Memory B cell (primary cell): ENCODE measurements at regions not wholly inside any gene's neighbourhood (a gene's known extent, or its start where the extent isn't known, plus 50 kb on each side); places are given as distances from the start of the nearest gene placed in this dataset.
"Not testable (repeated sequence)": the region's sequence is repeated elsewhere in the genome, so short reads cannot be mapped to it uniquely, and the experiment has no call there.

Experiments
- ATAC-seq: fragments of 150-1000 bp; cut with Tn5 transposase; 2 replicates; pipeline ENCODE4 v1.10.0; 2021; ENCODE audit warnings: low read depth, mild to moderate bottlenecking, moderate library complexity
- DNase-seq, 2 donors: peaks; one replicate each; pipeline ENCODE4 v3.0.0; 2022; ENCODE audit warnings: low spot score in 2 of 2
- H3K27ac Mint-ChIP-seq: one replicate; pipeline ENCODE4 v1.8.0; 2022; ENCODE audit warnings: mild to moderate bottlenecking, moderate library complexity, mixed read lengths
- H3K27me3 Mint-ChIP-seq: one replicate; pipeline ENCODE4 v1.8.0; 2022; ENCODE audit warnings: mixed read lengths
- H3K36me3 Mint-ChIP-seq: one replicate; pipeline ENCODE4 v1.8.0; 2022; ENCODE audit warnings: mild to moderate bottlenecking, mixed read lengths
- H3K4me1 Mint-ChIP-seq: one replicate; pipeline ENCODE4 v1.8.0; 2022; ENCODE audit warnings: mixed read lengths
- H3K4me3 Mint-ChIP-seq: one replicate; pipeline ENCODE4 v1.8.0; 2022; ENCODE audit warnings: mild to moderate bottlenecking, moderate library complexity, mixed read lengths
- H3K9me3 Mint-ChIP-seq: one replicate; pipeline ENCODE4 v1.8.0; 2022; ENCODE audit warnings: mixed read lengths

DNA sequence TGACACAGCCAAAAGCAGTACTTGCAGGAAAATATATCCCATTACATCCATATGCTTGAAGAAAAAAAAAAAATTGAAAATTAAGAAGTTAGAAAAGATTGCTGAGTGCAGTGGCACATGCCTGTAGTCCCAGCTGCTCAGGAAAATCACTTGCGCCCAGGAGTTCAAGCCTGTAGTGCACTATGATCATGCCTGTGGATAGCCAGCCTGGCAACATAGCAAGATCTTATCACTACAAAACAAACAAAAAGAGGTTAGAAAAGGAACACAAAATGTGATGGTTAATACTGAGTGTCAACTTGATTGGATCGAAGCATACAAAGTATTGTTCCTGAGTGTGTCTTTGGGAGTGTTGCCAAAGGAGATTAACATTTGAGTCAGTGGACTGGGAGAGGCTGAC is 361.9 kb downstream of the NYAP2 start:
- no peaks in the 10 kb centered on the region for H3K27me3 Mint-ChIP-seq
- no peak overlapping the region for H3K27ac Mint-ChIP-seq
- ATAC-seq (no peak), DNase-seq (no peak)
- H3K9me3 Mint-ChIP-seq, result no peaks in the 10 kb centered on the region
- no peaks in the 10 kb centered on the region for H3K36me3 Mint-ChIP-seq
- H3K4me1 Mint-ChIP-seq, result no peaks in the 10 kb centered on the region
- H3K4me3 Mint-ChIP-seq, result no peak overlapping the region

DNA sequence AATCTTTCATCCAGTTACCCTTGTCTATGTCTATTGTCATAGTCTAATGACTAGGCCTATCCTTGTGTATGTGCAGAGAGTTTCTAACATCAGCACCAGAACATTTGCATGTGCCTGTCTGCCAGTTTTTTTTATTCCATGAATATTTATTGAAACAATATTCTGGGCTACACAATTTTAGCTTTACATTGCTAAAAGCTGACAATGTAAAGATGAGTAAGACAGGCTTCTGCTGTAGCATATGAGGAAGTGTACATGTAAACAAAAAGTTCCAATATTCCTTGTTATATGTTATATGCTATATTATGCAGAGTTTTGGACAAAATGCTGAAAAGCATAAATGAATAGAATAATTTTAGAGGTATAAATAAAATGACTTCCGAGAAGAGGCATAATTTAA is 357.7 kb downstream of the NYAP2 start:
- Mint-ChIP-seq H3K27ac (no peak overlapping the region), H3K27me3 (no peaks in the 10 kb centered on the region), H3K4me1 (no peaks in the 10 kb centered on the region), H3K36me3 (no peaks in the 10 kb centered on the region), H3K9me3 (no peaks in the 10 kb centered on the region), H3K4me3 (no peak overlapping the region)
- no peak for DNase-seq
- ATAC-seq, result no peak

DNA sequence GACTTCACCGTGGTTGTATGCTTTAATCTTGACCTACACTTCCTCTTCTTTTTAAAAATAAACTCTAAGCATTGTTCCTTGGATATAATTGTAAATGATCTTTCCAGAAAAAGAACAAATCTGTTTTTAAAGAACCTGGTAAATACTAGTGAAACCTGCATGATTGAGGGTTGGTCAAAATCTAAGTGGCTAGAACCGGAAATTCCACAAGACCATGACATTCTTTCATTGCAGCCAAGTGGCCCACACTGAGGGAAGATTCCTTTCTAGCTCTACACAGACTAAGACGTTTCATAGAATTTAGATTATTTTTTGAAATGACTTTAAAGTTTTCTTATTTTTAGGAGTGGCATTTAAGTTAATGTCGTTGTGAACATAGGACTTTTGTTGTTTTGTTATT is 356.7 kb downstream of the NYAP2 start:
- H3K27ac Mint-ChIP-seq, result no peak overlapping the region
- DNase-seq, result no peak

DNA sequence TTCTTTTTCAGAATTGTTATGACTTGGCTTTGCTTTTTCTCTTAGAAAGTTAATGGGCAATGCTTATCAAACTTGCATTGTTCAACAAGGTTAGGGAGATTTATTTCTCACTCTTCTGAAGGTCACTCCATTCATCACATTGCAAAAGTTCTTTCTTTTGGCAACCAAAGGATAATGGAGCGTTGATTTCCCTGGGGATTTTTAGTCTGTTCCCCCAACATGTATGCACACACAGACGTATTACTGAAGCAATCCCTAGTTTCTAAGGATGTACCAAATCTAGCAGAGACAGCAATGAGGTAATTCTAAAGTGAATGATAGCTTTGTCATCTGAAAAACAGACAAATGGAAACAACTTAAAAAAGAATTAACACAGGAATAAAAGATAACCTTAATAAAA is 349.1 kb downstream of the NYAP2 start:
- Mint-ChIP-seq H3K4me1 (no peaks in the 10 kb centered on the region), H3K27ac (no peak overlapping the region), H3K4me3 (no peak overlapping the region), H3K27me3 (no peaks in the 10 kb centered on the region), H3K9me3 (no peaks in the 10 kb centered on the region), H3K36me3 (no peaks in the 10 kb centered on the region)
- ATAC-seq (no peak), DNase-seq (no peak)

More for the DNA sequence above, 356.7 kb downstream of the NYAP2 start:
- Mint-ChIP-seq H3K36me3 (no peaks in the 10 kb centered on the region), H3K27me3 (no peaks in the 10 kb centered on the region), H3K4me1 (no peaks in the 10 kb centered on the region), H3K4me3 (no peak overlapping the region), H3K9me3 (no peaks in the 10 kb centered on the region)
- no peak for ATAC-seq

DNA sequence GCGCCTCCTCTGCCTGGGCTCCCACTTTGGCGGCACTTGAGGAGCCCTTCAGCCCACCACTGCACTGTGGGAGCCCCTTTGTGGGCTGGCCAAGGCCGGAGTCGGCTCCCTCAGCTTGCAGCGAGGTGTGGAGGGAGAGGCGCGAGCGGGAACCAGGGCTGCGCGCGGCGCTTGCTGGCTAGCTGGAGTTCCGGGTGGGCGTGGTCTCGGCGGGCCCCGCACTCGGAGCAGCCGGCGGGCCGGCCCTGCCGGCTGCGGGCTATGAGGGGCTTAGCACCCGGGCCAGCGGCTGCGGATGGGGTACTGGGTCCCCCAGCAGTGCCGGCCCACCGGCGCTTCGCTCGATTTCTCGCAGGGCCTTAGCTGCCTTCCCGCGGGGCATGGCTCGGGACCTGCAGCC is 344.5 kb downstream of the NYAP2 start:
- not testable (repeated sequence) for H3K9me3 Mint-ChIP-seq, H3K36me3 Mint-ChIP-seq, DNase-seq, H3K27me3 Mint-ChIP-seq, H3K4me1 Mint-ChIP-seq, ATAC-seq, H3K27ac Mint-ChIP-seq, H3K4me3 Mint-ChIP-seq

DNA sequence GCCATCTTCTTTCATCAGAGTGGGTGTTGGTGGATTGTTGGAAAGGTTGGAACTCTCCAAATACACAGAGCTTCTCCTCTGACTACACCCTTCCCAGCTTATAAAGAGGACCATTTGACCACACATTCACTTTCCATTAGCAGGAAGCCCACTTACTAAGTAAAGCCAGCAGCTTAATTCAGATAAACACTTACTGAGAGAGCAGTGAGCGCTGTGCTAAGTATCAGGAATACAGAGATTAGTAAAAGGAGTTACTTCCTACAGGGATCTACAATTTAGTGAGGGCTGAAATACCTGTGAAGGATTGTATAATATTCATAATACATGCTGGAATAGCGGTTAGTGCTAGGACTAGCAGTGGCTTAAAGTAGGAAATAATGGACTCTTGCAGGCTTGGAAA is 343.0 kb downstream of the NYAP2 start:
- DNase-seq (no peak), ATAC-seq (no peak)
- no peak overlapping the region for H3K27ac Mint-ChIP-seq
- no peaks in the 10 kb centered on the region for H3K9me3 Mint-ChIP-seq
- no peaks in the 10 kb centered on the region for H3K36me3 Mint-ChIP-seq
- H3K4me3 Mint-ChIP-seq, result no peak overlapping the region
- no peaks in the 10 kb centered on the region for H3K4me1 Mint-ChIP-seq
- no peaks in the 10 kb centered on the region for H3K27me3 Mint-ChIP-seq

DNA sequence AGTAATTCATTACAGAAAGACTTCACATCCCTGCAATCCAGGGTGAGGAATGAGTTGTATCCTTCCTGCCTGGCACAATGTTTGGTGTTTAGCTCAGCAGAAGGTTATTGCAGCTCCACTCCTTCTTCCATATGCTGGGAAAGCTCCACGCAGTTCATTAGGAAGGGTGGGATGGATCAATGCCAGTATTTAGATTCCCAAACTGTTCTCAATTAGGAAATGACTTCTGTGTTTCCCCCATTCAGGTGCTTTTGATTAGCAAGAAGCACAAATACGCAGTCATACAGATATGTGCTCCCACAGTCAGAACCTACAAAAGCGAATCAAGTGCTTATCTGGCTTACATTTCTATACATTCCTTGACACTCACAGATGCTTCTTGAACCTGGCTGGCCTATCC is 340.6 kb downstream of the NYAP2 start:
- Mint-ChIP-seq H3K9me3 (no peaks in the 10 kb centered on the region), H3K27ac (no peak overlapping the region), H3K27me3 (no peaks in the 10 kb centered on the region), H3K4me1 (no peaks in the 10 kb centered on the region), H3K36me3 (no peaks in the 10 kb centered on the region), H3K4me3 (no peak overlapping the region)
- no peak for ATAC-seq
- DNase-seq, result no peak

DNA sequence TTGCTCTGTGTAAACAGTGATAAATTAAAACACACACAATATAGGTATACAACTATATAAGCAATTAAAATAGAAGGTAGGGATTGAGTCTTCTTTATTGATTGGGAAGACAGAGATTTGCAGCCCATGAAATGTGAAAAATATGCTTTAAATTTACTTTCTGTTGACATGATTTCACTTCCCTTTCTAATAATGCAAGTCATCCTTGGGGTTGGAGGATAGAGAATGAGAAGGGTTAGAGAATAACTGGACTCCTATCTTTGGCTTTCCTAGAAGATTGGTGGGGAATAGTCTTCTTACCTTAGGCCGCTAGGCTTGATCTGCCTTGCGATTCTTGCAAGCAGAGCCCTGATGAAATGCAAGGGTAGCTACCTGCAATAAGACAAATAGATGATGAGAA is 339.8 kb downstream of the NYAP2 start:
- DNase-seq (no peak), ATAC-seq (no peak)
- Mint-ChIP-seq H3K4me3 (no peak overlapping the region), H3K36me3 (no peaks in the 10 kb centered on the region), H3K27ac (no peak overlapping the region), H3K27me3 (peaks cover 1% of the 10 kb centered on the region), H3K9me3 (no peaks in the 10 kb centered on the region), H3K4me1 (no peaks in the 10 kb centered on the region)

DNA sequence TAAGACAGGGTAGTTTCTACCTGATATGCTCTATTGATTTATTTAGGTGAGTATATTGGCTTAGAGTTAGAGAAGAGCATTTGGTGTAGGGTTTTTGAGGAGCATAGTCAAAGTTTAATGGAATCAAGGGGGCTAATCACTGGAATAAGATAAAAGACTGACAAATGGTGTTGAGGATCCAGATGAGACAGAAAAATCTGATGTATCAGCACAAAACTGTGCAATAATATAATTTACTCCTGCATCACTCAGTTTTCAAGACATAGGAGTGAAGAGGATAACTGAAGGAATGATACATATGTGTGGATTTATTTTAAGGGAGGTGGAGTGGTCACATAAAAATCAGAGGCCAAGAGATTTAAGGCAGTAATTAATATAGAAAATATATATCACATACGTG is 339.2 kb downstream of the NYAP2 start:
- Mint-ChIP-seq H3K36me3 (no peaks in the 10 kb centered on the region), H3K27me3 (peaks cover 2% of the 10 kb centered on the region), H3K4me1 (no peaks in the 10 kb centered on the region), H3K27ac (no peak overlapping the region), H3K4me3 (no peak overlapping the region), H3K9me3 (no peaks in the 10 kb centered on the region)
- DNase-seq, result no peak
- no peak for ATAC-seq

DNA sequence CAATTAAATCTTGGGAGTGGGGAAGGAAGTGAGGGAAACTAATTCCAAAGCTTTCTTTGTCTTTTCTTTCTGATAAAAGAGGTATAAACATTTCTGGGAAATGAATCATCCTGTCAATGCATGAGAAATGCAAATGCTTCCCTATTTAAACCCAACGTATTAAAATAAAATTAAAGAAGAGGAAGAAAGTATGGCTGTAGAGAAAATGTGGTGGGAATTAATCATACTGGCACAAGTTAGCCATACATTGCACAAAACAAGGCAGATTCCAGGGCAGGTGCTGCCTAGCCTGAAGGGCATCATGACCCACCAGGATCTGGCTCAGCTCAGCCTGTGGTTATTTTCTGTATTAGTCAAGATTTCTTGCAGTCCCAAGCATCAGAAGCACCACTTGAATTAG is 338.0 kb downstream of the NYAP2 start:
- H3K4me3 Mint-ChIP-seq, result no peak overlapping the region
- H3K9me3 Mint-ChIP-seq, result no peaks in the 10 kb centered on the region
- peaks cover 2% of the 10 kb centered on the region for H3K27me3 Mint-ChIP-seq
- H3K36me3 Mint-ChIP-seq, result no peaks in the 10 kb centered on the region
- no peaks in the 10 kb centered on the region for H3K4me1 Mint-ChIP-seq
- no peak for DNase-seq
- no peak overlapping the region for H3K27ac Mint-ChIP-seq
- no peak for ATAC-seq

DNA sequence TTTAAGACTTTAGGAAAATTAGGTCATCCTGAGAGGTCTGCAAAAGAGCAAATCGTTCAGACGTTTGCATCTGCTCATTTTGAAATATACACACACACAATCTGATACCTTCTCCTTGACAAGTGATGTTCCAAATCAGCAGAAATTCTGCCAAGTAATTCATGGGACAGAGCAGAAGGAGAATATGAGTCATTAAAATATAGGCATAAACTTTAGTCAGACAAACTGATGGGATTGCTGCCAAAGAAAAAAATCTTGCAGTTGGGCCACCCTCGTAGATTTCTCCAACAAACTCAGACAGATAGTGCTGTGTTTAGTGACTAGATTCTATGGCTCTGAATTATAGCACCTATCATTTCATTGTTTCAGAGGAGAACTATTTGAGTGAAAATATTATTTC is 336.3 kb downstream of the NYAP2 start:
- Mint-ChIP-seq H3K36me3 (no peaks in the 10 kb centered on the region), H3K27me3 (peaks cover 5% of the 10 kb centered on the region), H3K27ac (no peak overlapping the region), H3K9me3 (no peaks in the 10 kb centered on the region), H3K4me1 (no peaks in the 10 kb centered on the region), H3K4me3 (no peak overlapping the region)
- DNase-seq, result no peak
- no peak for ATAC-seq

DNA sequence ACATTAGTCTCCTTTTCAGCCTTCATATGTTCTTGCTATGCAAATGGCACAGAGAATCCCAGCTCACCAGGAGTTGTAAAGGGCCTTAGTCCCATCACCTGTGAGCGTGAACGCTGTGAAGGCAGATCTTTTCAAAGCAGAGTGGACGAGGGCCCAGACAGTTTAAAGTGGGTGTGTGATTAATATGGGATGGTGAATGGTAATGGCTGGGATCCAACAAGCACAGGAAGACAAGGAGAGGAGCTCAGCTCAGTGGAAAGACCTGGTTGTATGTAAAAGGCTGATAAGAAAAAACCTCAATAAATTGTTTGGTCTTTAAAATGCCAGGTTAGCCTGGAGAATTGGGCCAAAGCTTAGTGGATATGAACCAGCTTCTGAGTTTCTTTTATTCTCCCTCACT is 326.2 kb downstream of the NYAP2 start:
- no peak overlapping the region for H3K27ac Mint-ChIP-seq
- H3K4me1 Mint-ChIP-seq, result no peaks in the 10 kb centered on the region
- H3K27me3 Mint-ChIP-seq, result peaks cover 2% of the 10 kb centered on the region
- no peak overlapping the region for H3K4me3 Mint-ChIP-seq
- H3K36me3 Mint-ChIP-seq, result no peaks in the 10 kb centered on the region
- H3K9me3 Mint-ChIP-seq, result no peaks in the 10 kb centered on the region
- DNase-seq, result no peak
- ATAC-seq, result no peak
